ENCODE measurements at regions not wholly inside any gene's neighbourhood (a gene's known extent, or its start where the extent isn't known, plus 50 kb on each side); places are given as distances from the start of the nearest gene placed in this dataset.

DNA sequence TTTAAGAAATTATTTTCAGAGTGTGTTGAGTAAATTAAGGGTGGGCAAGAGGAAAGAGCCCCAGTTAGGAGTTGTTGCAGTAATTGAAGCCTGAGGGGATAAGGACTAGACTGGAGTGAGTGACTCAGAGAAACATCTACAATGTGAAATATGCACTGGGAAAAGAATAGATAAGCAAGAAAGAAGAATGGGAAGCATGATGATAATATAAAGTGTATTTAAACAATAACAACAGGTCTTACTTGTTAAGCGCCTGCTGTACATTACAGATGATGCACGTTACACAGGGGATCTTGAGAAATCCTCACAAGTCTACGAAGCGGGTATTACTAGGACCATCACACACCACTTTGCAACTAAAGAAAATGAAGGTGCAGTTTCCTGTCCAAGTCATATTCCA lies 73.6 kb upstream of the STK17B start:
- no peaks in the 10 kb centered on the region for H3K27me3 ChIP-seq
- no peak overlapping the region for H3K27ac ChIP-seq
- intact Hi-C loops (cut with DNase I) = no loop called here
- no peaks in the 10 kb centered on the region for H3K36me3 ChIP-seq
- 72 to 75% methylated on average over 4 of the region's 4 CpGs for WGBS, 2 donors
- peaks cover 4 to 30% (median 4%) of the 10 kb centered on the region in 3 donors for H3K4me1 ChIP-seq
- no peak for TF ChIP-seq POLR2A (IDR thresholded peaks at IDR 0.05)
- TF ChIP-seq, protein P1, sequence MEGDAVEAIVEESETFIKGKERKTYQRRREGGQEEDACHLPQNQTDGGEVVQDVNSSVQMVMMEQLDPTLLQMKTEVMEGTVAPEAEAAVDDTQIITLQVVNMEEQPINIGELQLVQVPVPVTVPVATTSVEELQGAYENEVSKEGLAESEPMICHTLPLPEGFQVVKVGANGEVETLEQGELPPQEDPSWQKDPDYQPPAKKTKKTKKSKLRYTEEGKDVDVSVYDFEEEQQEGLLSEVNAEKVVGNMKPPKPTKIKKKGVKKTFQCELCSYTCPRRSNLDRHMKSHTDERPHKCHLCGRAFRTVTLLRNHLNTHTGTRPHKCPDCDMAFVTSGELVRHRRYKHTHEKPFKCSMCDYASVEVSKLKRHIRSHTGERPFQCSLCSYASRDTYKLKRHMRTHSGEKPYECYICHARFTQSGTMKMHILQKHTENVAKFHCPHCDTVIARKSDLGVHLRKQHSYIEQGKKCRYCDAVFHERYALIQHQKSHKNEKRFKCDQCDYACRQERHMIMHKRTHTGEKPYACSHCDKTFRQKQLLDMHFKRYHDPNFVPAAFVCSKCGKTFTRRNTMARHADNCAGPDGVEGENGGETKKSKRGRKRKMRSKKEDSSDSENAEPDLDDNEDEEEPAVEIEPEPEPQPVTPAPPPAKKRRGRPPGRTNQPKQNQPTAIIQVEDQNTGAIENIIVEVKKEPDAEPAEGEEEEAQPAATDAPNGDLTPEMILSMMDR (IDR thresholded peaks at IDR 0.05) = no peak
- no peak for DNase-seq
- H3K4me3 ChIP-seq = no peak overlapping the region
- no peaks in the 10 kb centered on the region for H3K9me3 ChIP-seq

DNA sequence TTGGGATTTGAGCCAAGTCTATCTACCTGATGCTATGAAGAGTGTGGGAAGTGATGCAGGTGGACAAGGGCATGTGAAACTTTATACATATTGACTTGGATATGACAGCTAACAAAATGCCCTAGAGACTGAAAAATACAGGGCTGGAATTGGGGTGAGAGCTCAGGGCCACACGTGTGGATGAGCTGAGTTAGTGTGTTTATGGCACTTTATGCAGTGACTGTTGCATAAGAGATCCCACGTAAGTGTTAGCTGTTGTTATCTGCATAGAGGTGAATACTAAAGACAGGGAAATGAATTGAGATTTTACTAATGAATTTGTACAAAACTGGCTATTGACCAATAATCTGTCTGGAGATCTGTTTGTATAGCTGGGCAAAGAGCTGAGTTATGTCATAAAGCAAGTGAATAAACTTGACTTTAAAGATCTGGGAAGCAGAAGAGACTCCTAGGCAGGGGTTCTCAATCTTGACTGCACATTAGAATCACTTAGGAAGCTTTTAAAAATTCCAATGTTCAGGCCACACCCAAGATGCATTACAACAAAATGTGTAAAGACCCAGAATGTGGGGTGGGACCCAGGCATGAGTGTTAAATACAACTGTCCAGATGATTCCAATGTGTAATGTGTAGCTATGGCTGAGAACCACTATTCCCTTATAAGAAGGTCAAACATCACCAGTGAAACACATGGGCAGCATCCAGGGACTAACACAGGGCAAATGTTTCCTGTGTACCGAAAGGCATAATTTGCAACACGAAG lies 74.2 kb upstream of the STK17B start:
- H3K4me3 ChIP-seq = no peak overlapping the region
- no peaks in the 10 kb centered on the region for H3K36me3 ChIP-seq
- H3K27ac ChIP-seq = no peak overlapping the region
- WGBS, 2 donors = 74 to 83% methylated on average over 4 of the region's 4 CpGs
- H3K27me3 ChIP-seq = no peaks in the 10 kb centered on the region
- DNase-seq = no peak
- intact Hi-C loops (cut with DNase I) = no loop called here
- TF ChIP-seq POLR2A (IDR thresholded peaks at IDR 0.05) = no peak
- TF ChIP-seq, protein P1 (IDR thresholded peaks at IDR 0.05) = no peak
- peaks cover 3 to 28% (median 4%) of the 10 kb centered on the region in 3 donors for H3K4me1 ChIP-seq
- H3K9me3 ChIP-seq = no peaks in the 10 kb centered on the region

GRCh38 chr2:196247114-196247975 lies 76.0 kb upstream of the STK17B start:
- H3K27me3 ChIP-seq = no peaks in the 10 kb centered on the region
- intact Hi-C loops (cut with DNase I) = no loop called here
- TF ChIP-seq POLR2A (IDR thresholded peaks at IDR 0.05) = no peak
- TF ChIP-seq, protein P1 (IDR thresholded peaks at IDR 0.05) = no peak
- 72 to 74% methylated on average over 8 of the region's 8 CpGs for WGBS, 2 donors
- H3K9me3 ChIP-seq = no peaks in the 10 kb centered on the region
- peaks cover 0 to under 1% (median 0%) of the 10 kb centered on the region in 3 donors for H3K36me3 ChIP-seq
- DNase-seq = no peak
- H3K4me3 ChIP-seq = no peak overlapping the region
- H3K27ac ChIP-seq = peak overlapping the region in 3 of 4 donors; percentile 12 to 38 (median 37)
- H3K4me1 ChIP-seq = peaks cover 0 to 24% (median 4%) of the 10 kb centered on the region in 3 donors

DNA sequence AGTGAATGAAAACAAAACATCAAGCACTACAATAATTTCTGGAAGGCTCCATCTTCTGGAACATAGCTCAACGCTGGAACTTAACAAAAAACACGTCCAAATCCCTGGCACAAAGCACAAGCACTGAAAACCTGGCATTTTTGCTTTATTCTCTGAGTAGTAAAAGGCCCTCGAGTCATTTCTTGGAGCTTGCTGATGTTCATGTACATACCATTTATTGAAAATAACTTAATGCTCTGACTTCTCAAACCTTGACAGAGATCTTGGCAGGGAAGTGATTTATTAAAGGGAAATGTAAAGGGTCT lies 76.5 kb upstream of the STK17B start:
- TF ChIP-seq POLR2A (IDR thresholded peaks at IDR 0.05) = no peak
- TF ChIP-seq, protein P1 (IDR thresholded peaks at IDR 0.05) = no peak
- WGBS, 2 donors = 25 to 35% methylated on average over 3 of the region's 3 CpGs
- Histone ChIP-seq H3K4me3 (no peak overlapping the region), H3K4me1 (peaks cover 0 to 24% (median 4%) of the 10 kb centered on the region in 3 donors), H3K36me3 (peaks cover 0 to 4% (median 0%) of the 10 kb centered on the region in 3 donors), H3K27me3 (no peaks in the 10 kb centered on the region), H3K27ac (peak overlapping the region in 3 of 4 donors; percentile 12 to 38 (median 37)), H3K9me3 (no peaks in the 10 kb centered on the region)
- DNase-seq = no peak
- intact Hi-C loops (cut with DNase I) = no loop called here
